ENCODE measurements at regions not wholly inside any gene's neighbourhood (a gene's known extent, or its start where the extent isn't known, plus 50 kb on each side); places are given as distances from the start of the nearest gene placed in this dataset.

- no peaks in the 10 kb centered on the region for H3K27me3 Mint-ChIP-seq
- peaks cover 15 to 44% (median 28%) of the 10 kb centered on the region in 3 donors for H3K4me1 Mint-ChIP-seq
- H3K36me3 Mint-ChIP-seq = peaks cover 5% of the 10 kb centered on the region
- peak overlapping the region in 1 of 4 donors; percentile 70 for H3K4me3 Mint-ChIP-seq
- peak overlapping the region in 1 of 3 donors; percentile 67 for H3K27ac Mint-ChIP-seq
- H3K9me3 Mint-ChIP-seq = no peaks in the 10 kb centered on the region
Observed at GRCh38 chr3:34212175-34212574, 413.7 kb downstream of the PDCD6IP start.

- Mint-ChIP-seq H3K9me3 (no peaks in the 10 kb centered on the region), H3K27me3 (no peaks in the 10 kb centered on the region), H3K27ac (peak overlapping the region in 1 of 3 donors; percentile 67), H3K36me3 (peaks cover 5% of the 10 kb centered on the region), H3K4me3 (no peak overlapping the region), H3K4me1 (peaks cover 16 to 44% (median 29%) of the 10 kb centered on the region in 3 donors)
Observed at GRCh38 chr3:34212656-34213055, 414.2 kb downstream of the PDCD6IP start.

- Mint-ChIP-seq H3K27me3 (no peaks in the 10 kb centered on the region), H3K36me3 (peaks cover 7% of the 10 kb centered on the region), H3K4me1 (peaks cover 16 to 45% (median 30%) of the 10 kb centered on the region in 3 donors), H3K4me3 (no peak overlapping the region), H3K9me3 (no peaks in the 10 kb centered on the region), H3K27ac (no peak overlapping the region)
Observed at GRCh38 chr3:34213478-34213877, 415.0 kb downstream of the PDCD6IP start.

GRCh38 chr3:34216711-34217335 is 418.4 kb downstream of the PDCD6IP start:
- Mint-ChIP-seq H3K4me1 (peaks cover 21 to 52% (median 34%) of the 10 kb centered on the region in 3 donors), H3K4me3 (peak overlapping the region in 1 of 4 donors; percentile 58), H3K27me3 (no peaks in the 10 kb centered on the region), H3K27ac (peak overlapping the region in 1 of 3 donors; percentile 47), H3K9me3 (no peaks in the 10 kb centered on the region), H3K36me3 (peaks cover 7% of the 10 kb centered on the region)

- no peak overlapping the region for H3K4me3 Mint-ChIP-seq
- H3K4me1 Mint-ChIP-seq = peaks cover 18 to 57% (median 35%) of the 10 kb centered on the region in 3 donors
- no peaks in the 10 kb centered on the region for H3K27me3 Mint-ChIP-seq
- H3K9me3 Mint-ChIP-seq = no peaks in the 10 kb centered on the region
- peaks cover 4% of the 10 kb centered on the region for H3K36me3 Mint-ChIP-seq
- no peak overlapping the region for H3K27ac Mint-ChIP-seq
Observed at GRCh38 chr3:34218706-34219385, 420.4 kb downstream of the PDCD6IP start.

GRCh38 chr3:34219556-34219955 is 421.1 kb downstream of the PDCD6IP start:
- Mint-ChIP-seq H3K27me3 (no peaks in the 10 kb centered on the region), H3K36me3 (peaks cover 4% of the 10 kb centered on the region), H3K4me3 (no peak overlapping the region), H3K9me3 (no peaks in the 10 kb centered on the region), H3K27ac (no peak overlapping the region), H3K4me1 (peaks cover 21 to 57% (median 36%) of the 10 kb centered on the region in 3 donors)

- Mint-ChIP-seq H3K4me1 (peaks cover 16 to 42% (median 29%) of the 10 kb centered on the region in 3 donors), H3K9me3 (no peaks in the 10 kb centered on the region), H3K27me3 (no peaks in the 10 kb centered on the region), H3K27ac (peak overlapping the region in 2 of 3 donors; percentile 11 to 78), H3K4me3 (no peak overlapping the region), H3K36me3 (peaks cover 2% of the 10 kb centered on the region)
Observed at GRCh38 chr3:34225821-34226366, 427.5 kb downstream of the PDCD6IP start.

- no peaks in the 10 kb centered on the region for H3K27me3 Mint-ChIP-seq
- peaks cover 9 to 22% (median 17%) of the 10 kb centered on the region in 3 donors for H3K4me1 Mint-ChIP-seq
Observed at GRCh38 chr3:34229876-34230275, 431.4 kb downstream of the PDCD6IP start.

GRCh38 chr3:34235096-34235495 is 436.7 kb downstream of the PDCD6IP start:
- Mint-ChIP-seq H3K4me3 (no peak overlapping the region), H3K4me1 (peaks cover 0 to 7% (median 0%) of the 10 kb centered on the region in 3 donors), H3K9me3 (no peaks in the 10 kb centered on the region), H3K27me3 (no peaks in the 10 kb centered on the region), H3K27ac (no peak overlapping the region), H3K36me3 (peaks cover 9% of the 10 kb centered on the region)

More at GRCh38 chr3:34229876-34230275, 431.4 kb downstream of the PDCD6IP start:
- Mint-ChIP-seq H3K27ac (no peak overlapping the region), H3K9me3 (no peaks in the 10 kb centered on the region), H3K36me3 (peaks cover 2% of the 10 kb centered on the region), H3K4me3 (peak overlapping the region in 1 of 4 donors; percentile 38)

GRCh38 chr3:34237946-34238345 is 439.5 kb downstream of the PDCD6IP start:
- H3K4me3 Mint-ChIP-seq = no peak overlapping the region
- H3K4me1 Mint-ChIP-seq = peaks cover 0 to 4% (median 0%) of the 10 kb centered on the region in 3 donors
- peaks cover 7% of the 10 kb centered on the region for H3K36me3 Mint-ChIP-seq
- no peak overlapping the region for H3K27ac Mint-ChIP-seq
- no peaks in the 10 kb centered on the region for H3K9me3 Mint-ChIP-seq
- H3K27me3 Mint-ChIP-seq = no peaks in the 10 kb centered on the region

GRCh38 chr3:34238407-34238806 is 440.0 kb downstream of the PDCD6IP start:
- Mint-ChIP-seq H3K36me3 (peaks cover 7% of the 10 kb centered on the region), H3K27me3 (no peaks in the 10 kb centered on the region), H3K4me3 (peak overlapping the region in 1 of 4 donors; percentile 35), H3K9me3 (no peaks in the 10 kb centered on the region), H3K4me1 (peaks cover 0 to 4% (median 0%) of the 10 kb centered on the region in 3 donors), H3K27ac (peak overlapping the region in 1 of 3 donors; percentile 2)

GRCh38 chr3:34239287-34239686 is 440.9 kb downstream of the PDCD6IP start:
- Mint-ChIP-seq H3K27me3 (no peaks in the 10 kb centered on the region), H3K27ac (peak overlapping the region in 1 of 3 donors; percentile 2), H3K36me3 (peaks cover 7% of the 10 kb centered on the region), H3K9me3 (no peaks in the 10 kb centered on the region), H3K4me1 (peaks cover 0 to 4% (median 0%) of the 10 kb centered on the region in 3 donors), H3K4me3 (peak overlapping the region in 1 of 4 donors; percentile 58)

- H3K27me3 Mint-ChIP-seq = no peaks in the 10 kb centered on the region
- no peaks in the 10 kb centered on the region for H3K9me3 Mint-ChIP-seq
- no peak overlapping the region for H3K4me3 Mint-ChIP-seq
- peaks cover 0 to 4% (median 0%) of the 10 kb centered on the region in 3 donors for H3K4me1 Mint-ChIP-seq
- no peak overlapping the region for H3K27ac Mint-ChIP-seq
- H3K36me3 Mint-ChIP-seq = peaks cover 7% of the 10 kb centered on the region
Observed at GRCh38 chr3:34239875-34240274, 441.4 kb downstream of the PDCD6IP start.

- Mint-ChIP-seq H3K4me1 (peaks cover 7 to 18% (median 10%) of the 10 kb centered on the region in 3 donors), H3K27me3 (peaks cover 2% of the 10 kb centered on the region), H3K36me3 (peaks cover 4% of the 10 kb centered on the region), H3K4me3 (no peak overlapping the region), H3K27ac (no peak overlapping the region), H3K9me3 (peaks cover 0 to 5% (median 0%) of the 10 kb centered on the region in 3 donors)
Observed at GRCh38 chr3:34247401-34247800, 449.0 kb downstream of the PDCD6IP start.

GRCh38 chr3:34248352-34248751 is 449.9 kb downstream of the PDCD6IP start:
- H3K4me3 Mint-ChIP-seq = peak overlapping the region in 1 of 4 donors; percentile 63

More at GRCh38 chr3:34248352-34248751, 449.9 kb downstream of the PDCD6IP start:
- Mint-ChIP-seq H3K4me1 (peaks cover 7 to 18% (median 10%) of the 10 kb centered on the region in 3 donors), H3K9me3 (peaks cover 0 to 5% (median 0%) of the 10 kb centered on the region in 3 donors), H3K36me3 (peaks cover 4% of the 10 kb centered on the region), H3K27ac (peak overlapping the region in 1 of 3 donors; percentile 18), H3K27me3 (peaks cover 2% of the 10 kb centered on the region)

All from IgD-negative memory B cell (primary cell).